ENCODE measurements at regions not wholly inside any gene's neighbourhood (a gene's known extent, or its start where the extent isn't known, plus 50 kb on each side); places are given as distances from the start of the nearest gene placed in this dataset.
A peak's percentile ranks its signal among the peaks of the same experiment; 100 is the strongest.

DNA sequence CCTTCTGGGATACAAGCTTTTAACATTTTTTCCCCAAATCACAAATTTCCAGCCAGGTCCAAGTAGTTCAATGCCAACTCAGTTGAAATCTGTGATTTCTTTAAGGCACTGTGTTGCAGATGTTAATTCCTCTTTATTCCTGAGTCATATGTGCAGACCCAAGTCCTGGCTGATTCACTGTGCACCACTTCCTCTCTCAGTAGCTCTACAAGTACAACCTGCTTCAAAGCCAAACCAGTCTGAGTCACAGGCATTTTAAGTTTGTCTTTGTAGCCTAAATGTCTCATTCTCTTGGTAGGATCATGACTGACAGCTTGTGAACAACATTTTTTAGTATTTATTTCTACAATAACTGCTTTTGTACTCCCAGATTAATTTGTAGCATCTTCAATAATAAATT lies 165.6 kb upstream of the S100G start:
- Histone ChIP-seq H3K36me3 (no peaks in the 10 kb centered on the region), H3K27me3 (no peaks in the 10 kb centered on the region), H3K9me3 (no peaks in the 10 kb centered on the region), H3K4me1 (no peaks in the 10 kb centered on the region), H3K27ac (peak overlapping the region in 1 of 2 donors; percentile 18), H3K4me3 (no peak overlapping the region)
- ATAC-seq (peak; percentile 89), DNase-seq (no peak)
- intact Hi-C loops (cut with DNase I) = no loop called here
- TF ChIP-seq, protein P1, sequence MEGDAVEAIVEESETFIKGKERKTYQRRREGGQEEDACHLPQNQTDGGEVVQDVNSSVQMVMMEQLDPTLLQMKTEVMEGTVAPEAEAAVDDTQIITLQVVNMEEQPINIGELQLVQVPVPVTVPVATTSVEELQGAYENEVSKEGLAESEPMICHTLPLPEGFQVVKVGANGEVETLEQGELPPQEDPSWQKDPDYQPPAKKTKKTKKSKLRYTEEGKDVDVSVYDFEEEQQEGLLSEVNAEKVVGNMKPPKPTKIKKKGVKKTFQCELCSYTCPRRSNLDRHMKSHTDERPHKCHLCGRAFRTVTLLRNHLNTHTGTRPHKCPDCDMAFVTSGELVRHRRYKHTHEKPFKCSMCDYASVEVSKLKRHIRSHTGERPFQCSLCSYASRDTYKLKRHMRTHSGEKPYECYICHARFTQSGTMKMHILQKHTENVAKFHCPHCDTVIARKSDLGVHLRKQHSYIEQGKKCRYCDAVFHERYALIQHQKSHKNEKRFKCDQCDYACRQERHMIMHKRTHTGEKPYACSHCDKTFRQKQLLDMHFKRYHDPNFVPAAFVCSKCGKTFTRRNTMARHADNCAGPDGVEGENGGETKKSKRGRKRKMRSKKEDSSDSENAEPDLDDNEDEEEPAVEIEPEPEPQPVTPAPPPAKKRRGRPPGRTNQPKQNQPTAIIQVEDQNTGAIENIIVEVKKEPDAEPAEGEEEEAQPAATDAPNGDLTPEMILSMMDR (IDR thresholded peaks at IDR 0.05) = no peak

DNA sequence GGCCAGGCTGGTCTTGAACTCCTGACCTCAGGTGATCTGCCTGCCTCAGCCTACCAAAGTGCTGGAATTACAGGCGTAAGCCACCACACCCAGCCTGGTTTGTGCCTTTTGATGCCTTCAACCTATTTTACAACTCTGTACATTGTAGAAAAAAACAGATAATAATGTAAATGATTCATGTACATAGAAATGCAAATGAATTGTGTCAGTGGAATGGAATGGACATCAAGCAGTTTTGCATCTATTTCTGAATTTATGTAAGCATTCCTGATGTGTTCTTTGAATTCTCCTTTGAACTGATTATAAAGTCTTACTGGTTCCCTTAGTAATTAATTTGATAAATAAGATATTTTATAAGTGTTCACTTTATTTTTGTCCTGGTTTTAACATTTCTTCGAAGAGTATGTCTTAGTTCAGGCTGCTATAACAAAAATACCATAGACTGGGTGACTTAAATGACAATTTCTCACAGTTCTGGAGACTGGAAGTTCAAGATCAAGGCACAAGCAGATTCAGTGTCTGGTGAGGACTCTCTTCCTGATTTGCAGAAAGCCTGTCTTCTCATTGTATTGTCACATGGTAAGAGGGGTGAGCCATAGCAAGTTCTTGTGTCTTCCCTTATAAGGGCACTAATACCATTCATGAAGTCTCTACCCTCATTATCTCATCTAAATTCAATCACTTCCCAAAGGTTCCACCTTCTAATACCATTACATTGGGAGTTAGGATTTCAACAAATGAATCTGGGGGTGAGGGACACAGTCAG lies 162.2 kb upstream of the S100G start:
- DNase-seq = no peak
- intact Hi-C loops (cut with DNase I) = no loop called here

DNA sequence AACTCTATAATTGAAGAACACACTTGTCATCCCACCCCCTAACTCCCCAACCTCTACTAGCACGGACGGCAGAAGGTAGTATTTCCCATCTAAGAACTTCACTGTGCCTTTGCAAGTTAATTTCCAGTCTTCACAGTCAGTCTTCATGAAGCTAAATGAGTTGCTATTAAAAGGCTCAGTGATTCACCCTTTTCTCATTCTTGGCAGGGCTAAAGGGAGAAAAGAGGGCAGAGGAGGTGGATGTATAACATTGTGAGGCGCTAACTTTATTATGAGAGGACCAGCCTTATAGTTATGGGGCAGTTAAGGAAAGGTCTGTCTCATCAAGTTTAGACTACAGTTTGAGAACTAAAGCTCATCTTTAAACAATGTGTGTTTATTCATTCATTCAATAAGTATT lies 161.0 kb upstream of the S100G start:
- Histone ChIP-seq H3K4me1 (no peaks in the 10 kb centered on the region), H3K36me3 (no peaks in the 10 kb centered on the region), H3K27me3 (no peaks in the 10 kb centered on the region), H3K4me3 (no peak overlapping the region), H3K9me3 (no peaks in the 10 kb centered on the region), H3K27ac (no peak overlapping the region)
- intact Hi-C loops (cut with DNase I) = no loop called here
- TF ChIP-seq, protein P1 (IDR thresholded peaks at IDR 0.05) = no peak
- ATAC-seq = no peak
- DNase-seq = no peak

More for the DNA sequence above, 162.2 kb upstream of the S100G start:
- H3K4me1 ChIP-seq = no peaks in the 10 kb centered on the region
- TF ChIP-seq, protein P1 (IDR thresholded peaks at IDR 0.05) = no peak
- no peaks in the 10 kb centered on the region for H3K36me3 ChIP-seq
- H3K9me3 ChIP-seq = no peaks in the 10 kb centered on the region
- no peak for ATAC-seq
- H3K27me3 ChIP-seq = no peaks in the 10 kb centered on the region
- H3K27ac ChIP-seq = no peak overlapping the region
- H3K4me3 ChIP-seq = no peak overlapping the region

GRCh38 chrX:16491461-16491860 lies 158.5 kb upstream of the S100G start:
- intact Hi-C loops (cut with DNase I) = no loop called here

DNA sequence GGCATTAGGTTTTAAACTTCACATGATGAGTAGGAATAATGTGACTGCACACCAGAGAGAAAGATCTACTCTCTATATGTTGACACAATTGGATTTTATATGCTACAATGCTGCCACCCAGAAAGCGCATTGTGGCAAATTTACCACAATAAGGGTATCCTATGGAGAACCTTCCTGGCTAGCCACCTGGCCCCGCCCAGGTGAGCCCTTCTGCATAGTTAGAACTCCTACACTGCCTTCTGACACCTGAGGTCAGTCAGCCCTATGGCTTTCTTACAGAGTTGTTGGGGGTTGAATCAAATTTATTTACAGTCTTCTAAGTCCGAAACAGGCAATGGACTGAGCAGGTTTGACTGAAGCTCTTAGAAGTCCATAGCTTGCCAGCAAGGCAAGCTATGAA lies 153.8 kb upstream of the S100G start:
- H3K27ac ChIP-seq = no peak overlapping the region
- DNase-seq (no peak), ATAC-seq (no peak)
- no peak overlapping the region for H3K4me3 ChIP-seq
- H3K27me3 ChIP-seq = no peaks in the 10 kb centered on the region
- intact Hi-C loops (cut with DNase I) = no loop called here
- TF ChIP-seq, protein P1 (IDR thresholded peaks at IDR 0.05) = no peak
- no peaks in the 10 kb centered on the region for H3K36me3 ChIP-seq
- no peaks in the 10 kb centered on the region for H3K4me1 ChIP-seq
- no peaks in the 10 kb centered on the region for H3K9me3 ChIP-seq

More at GRCh38 chrX:16491461-16491860, 158.5 kb upstream of the S100G start:
- no peak for DNase-seq
- H3K27me3 ChIP-seq = no peaks in the 10 kb centered on the region
- no peaks in the 10 kb centered on the region for H3K9me3 ChIP-seq
- no peak overlapping the region for H3K4me3 ChIP-seq
- TF ChIP-seq, protein P1 (IDR thresholded peaks at IDR 0.05) = no peak
- no peak for ATAC-seq
- H3K4me1 ChIP-seq = no peaks in the 10 kb centered on the region
- H3K27ac ChIP-seq = no peak overlapping the region
- no peaks in the 10 kb centered on the region for H3K36me3 ChIP-seq

Data from left lung (tissue), 4 donors.